Nephron (organoid): ENCODE measurements at regions not wholly inside any gene's neighbourhood (a gene's known extent, or its start where the extent isn't known, plus 50 kb on each side); places are given as distances from the start of the nearest gene placed in this dataset.

Experiments used
- H3K27ac Mint-ChIP-seq, 3 experiments: 2 replicates each; pipeline ENCODE4 v1.8.0; 2020; ENCODE audit warnings: mixed read lengths in 3 of 3, mild to moderate bottlenecking in 2 of 3, moderate library complexity in 1 of 3
- H3K27me3 Mint-ChIP-seq: 2 replicates; pipeline ENCODE4 v1.8.0; 2021; ENCODE audit warnings: low read depth, mild to moderate bottlenecking, moderate library complexity, mixed read lengths
- H3K36me3 Mint-ChIP-seq: 2 replicates; pipeline ENCODE4 v1.8.0; 2020; ENCODE audit warnings: low read depth, mixed read lengths
- H3K4me1 Mint-ChIP-seq: 2 replicates; pipeline ENCODE4 v1.8.0; 2020; ENCODE audit warnings: mixed read lengths
- H3K4me3 Mint-ChIP-seq, 3 experiments: 2 replicates each; pipeline ENCODE4 v1.8.0; 2020; ENCODE audit warnings: mild to moderate bottlenecking in 3 of 3, mixed read lengths in 3 of 3, moderate library complexity in 2 of 3
- H3K9me3 Mint-ChIP-seq: 2 replicates; pipeline ENCODE4 v1.8.0; 2020; ENCODE audit warnings: mixed read lengths
- TF ChIP-seq, protein P1 (sequence below), 3 experiments: fragments of 200-600 bp; sonication (generic); IDR thresholded peaks; one replicate each; pipeline ENCODE4 v1.5.0; 2021; ENCODE audit warnings: antibody characterized with exemption in 3 of 3; ENCODE audit not compliant: unreplicated experiment in 3 of 3

DNA sequence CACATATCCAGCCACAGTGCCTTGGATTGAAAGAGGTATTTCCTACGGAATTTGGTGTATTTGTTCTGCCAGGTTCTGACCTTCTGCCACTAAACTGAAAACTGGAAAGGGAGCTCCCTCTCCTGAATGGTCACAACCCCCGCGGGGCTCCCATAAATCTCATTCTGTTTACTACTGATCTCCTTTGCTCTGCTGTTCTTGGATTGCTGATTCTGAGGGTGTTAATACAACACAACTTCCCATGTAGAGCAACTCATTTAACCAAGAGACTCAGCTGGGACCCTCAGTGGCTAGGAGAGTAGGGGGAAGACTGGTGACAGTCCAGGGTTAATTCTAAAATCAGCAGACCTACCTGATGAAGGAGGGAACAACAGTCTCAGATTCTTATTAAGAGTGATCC lies 662.9 kb downstream of the INHBA start:
- TF ChIP-seq, protein P1, sequence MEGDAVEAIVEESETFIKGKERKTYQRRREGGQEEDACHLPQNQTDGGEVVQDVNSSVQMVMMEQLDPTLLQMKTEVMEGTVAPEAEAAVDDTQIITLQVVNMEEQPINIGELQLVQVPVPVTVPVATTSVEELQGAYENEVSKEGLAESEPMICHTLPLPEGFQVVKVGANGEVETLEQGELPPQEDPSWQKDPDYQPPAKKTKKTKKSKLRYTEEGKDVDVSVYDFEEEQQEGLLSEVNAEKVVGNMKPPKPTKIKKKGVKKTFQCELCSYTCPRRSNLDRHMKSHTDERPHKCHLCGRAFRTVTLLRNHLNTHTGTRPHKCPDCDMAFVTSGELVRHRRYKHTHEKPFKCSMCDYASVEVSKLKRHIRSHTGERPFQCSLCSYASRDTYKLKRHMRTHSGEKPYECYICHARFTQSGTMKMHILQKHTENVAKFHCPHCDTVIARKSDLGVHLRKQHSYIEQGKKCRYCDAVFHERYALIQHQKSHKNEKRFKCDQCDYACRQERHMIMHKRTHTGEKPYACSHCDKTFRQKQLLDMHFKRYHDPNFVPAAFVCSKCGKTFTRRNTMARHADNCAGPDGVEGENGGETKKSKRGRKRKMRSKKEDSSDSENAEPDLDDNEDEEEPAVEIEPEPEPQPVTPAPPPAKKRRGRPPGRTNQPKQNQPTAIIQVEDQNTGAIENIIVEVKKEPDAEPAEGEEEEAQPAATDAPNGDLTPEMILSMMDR (IDR thresholded peaks at IDR 0.05; ENCODE audit: unreplicated experiment in 3 of 3) = no peak
- peaks cover 9% of the 10 kb centered on the region for H3K27me3 Mint-ChIP-seq
- peaks cover 24% of the 10 kb centered on the region for H3K4me1 Mint-ChIP-seq
- H3K36me3 Mint-ChIP-seq = no peaks in the 10 kb centered on the region
- peaks cover 14% of the 10 kb centered on the region for H3K9me3 Mint-ChIP-seq
- peak overlapping the region in 1 of 3 experiments; percentile 2 for H3K27ac Mint-ChIP-seq
- no peak overlapping the region for H3K4me3 Mint-ChIP-seq

DNA sequence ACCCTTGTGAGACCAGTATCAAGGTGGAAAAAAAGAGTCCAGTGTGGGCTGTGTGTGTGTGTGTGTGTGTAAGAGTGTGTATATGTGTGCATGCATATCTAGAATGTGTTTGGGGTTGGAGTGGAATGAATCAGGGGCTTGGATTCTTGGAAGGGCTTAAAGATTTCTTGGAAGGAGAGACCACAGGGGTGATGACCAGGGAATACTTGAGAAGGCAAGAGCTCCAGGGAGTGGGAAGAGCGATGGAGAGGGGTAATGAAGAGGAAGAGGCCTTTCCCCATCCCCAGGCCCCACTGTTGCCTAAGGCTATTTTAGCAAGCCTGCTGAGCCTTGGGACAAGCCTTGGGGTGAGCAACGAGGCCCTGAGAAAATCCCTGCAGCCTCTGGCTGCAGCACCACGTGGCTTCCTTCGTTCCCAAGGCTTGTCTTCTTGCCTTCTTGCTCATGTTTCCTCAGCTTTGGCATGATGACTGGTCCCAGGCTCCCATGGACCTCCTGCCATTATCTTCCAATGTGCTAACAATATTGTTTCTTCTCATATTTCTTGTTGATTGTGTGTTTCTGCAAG lies 663.4 kb downstream of the INHBA start:
- TF ChIP-seq, protein P1 (IDR thresholded peaks at IDR 0.05; ENCODE audit: unreplicated experiment in 3 of 3) = no peak
- no peaks in the 10 kb centered on the region for H3K36me3 Mint-ChIP-seq
- H3K27me3 Mint-ChIP-seq = peaks cover 9% of the 10 kb centered on the region
- peak overlapping the region in 1 of 3 experiments; percentile 2 for H3K27ac Mint-ChIP-seq
- H3K4me1 Mint-ChIP-seq = peaks cover 24% of the 10 kb centered on the region
- peaks cover 14% of the 10 kb centered on the region for H3K9me3 Mint-ChIP-seq
- no peak overlapping the region for H3K4me3 Mint-ChIP-seq

DNA sequence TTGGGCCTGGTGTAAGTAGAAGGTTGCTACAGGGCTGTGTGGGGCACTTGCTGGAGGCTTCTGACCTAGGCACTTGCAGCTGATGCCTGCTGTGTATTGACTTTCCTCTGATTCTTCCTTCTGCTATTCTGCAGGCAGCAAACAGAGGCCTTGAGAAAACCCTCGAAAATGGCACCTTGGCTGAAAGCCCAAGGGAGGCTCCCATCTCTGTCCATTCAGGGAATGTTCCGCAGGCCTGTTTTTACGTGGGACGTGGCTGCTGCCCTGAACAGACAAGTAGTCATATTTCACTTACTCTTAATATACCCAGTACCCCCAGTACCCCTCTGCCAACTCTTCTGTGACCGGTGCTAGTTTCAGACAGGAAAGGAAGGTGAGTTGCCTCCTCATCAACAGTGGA lies 664.7 kb downstream of the INHBA start:
- H3K27ac Mint-ChIP-seq = peak overlapping the region in 1 of 3 experiments; percentile 44
- TF ChIP-seq, protein P1 (IDR thresholded peaks at IDR 0.05; ENCODE audit: unreplicated experiment in 3 of 3) = no peak
- H3K9me3 Mint-ChIP-seq = peaks cover 8% of the 10 kb centered on the region
- H3K4me3 Mint-ChIP-seq = no peak overlapping the region
- H3K27me3 Mint-ChIP-seq = peaks cover 10% of the 10 kb centered on the region
- H3K4me1 Mint-ChIP-seq = peaks cover 24% of the 10 kb centered on the region
- no peaks in the 10 kb centered on the region for H3K36me3 Mint-ChIP-seq

DNA sequence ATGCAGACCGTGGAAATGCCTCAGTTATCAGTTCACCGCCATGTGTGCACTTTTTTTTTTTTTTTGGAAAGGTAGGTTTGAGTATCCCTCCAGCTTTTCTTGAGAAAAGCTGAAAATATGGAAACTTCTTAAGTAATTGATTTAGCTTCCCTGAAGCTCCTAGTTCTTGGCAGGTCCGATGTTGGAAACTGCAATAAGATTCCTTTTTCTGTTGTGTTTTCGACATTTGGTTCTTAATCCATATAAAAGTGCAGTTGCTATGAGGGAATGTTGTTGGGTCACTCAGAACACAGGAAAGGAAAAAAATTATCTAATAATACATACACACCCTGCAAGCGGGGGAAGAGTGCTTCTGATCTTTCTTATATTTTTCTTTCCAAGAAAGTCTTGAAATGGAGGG lies 665.2 kb downstream of the INHBA start:
- Mint-ChIP-seq H3K36me3 (no peaks in the 10 kb centered on the region), H3K9me3 (peaks cover 6% of the 10 kb centered on the region), H3K27ac (peak overlapping the region in 1 of 3 experiments; percentile 44), H3K4me1 (peaks cover 24% of the 10 kb centered on the region), H3K4me3 (no peak overlapping the region), H3K27me3 (peaks cover 12% of the 10 kb centered on the region)
- TF ChIP-seq, protein P1 (IDR thresholded peaks at IDR 0.05; ENCODE audit: unreplicated experiment in 3 of 3) = no peak

DNA sequence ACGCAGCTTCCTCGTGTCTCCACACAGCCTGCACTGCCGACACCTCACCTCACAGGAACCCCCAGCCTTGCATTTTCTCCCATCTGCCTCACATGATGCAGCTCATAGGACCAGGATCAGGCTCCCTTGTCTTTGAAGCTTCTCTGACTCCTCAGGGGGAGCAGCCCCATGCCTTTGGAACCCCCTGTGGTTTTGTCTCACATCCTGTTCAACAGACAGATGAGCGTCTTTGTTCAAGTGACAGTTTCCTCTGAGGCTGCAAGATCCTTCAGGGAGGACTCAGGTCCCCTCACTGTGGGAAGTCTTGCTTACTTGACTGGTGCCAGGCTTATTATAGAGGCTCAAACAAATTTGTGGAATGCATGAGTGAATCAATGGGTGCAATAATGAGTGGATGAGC lies 667.1 kb downstream of the INHBA start:
- no peaks in the 10 kb centered on the region for H3K36me3 Mint-ChIP-seq
- TF ChIP-seq, protein P1 (IDR thresholded peaks at IDR 0.05; ENCODE audit: unreplicated experiment in 3 of 3) = no peak
- H3K9me3 Mint-ChIP-seq = no peaks in the 10 kb centered on the region
- peaks cover 12% of the 10 kb centered on the region for H3K27me3 Mint-ChIP-seq
- peaks cover 24% of the 10 kb centered on the region for H3K4me1 Mint-ChIP-seq
- H3K27ac Mint-ChIP-seq = no peak overlapping the region
- no peak overlapping the region for H3K4me3 Mint-ChIP-seq

DNA sequence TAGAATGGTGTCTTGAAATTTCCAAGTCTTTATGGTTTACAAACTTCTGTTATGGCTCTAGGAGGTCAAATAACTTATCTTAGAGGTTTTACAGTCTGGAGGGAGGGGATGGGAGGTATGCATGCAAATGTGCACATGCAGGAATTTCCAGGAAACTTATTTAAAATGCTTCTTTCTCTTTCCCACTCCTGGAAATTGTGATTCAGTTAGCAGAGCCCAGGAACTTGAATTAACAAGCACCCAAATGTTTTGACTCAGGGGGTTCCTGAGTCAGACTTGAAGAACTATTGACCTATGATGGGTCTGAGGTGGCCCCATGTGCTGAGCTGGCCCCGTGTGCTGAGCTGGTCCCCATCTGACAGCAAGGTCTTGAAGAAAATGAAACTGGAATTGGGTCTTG lies 669.4 kb downstream of the INHBA start:
- Mint-ChIP-seq H3K36me3 (no peaks in the 10 kb centered on the region), H3K27ac (no peak overlapping the region), H3K4me1 (peaks cover 10% of the 10 kb centered on the region), H3K9me3 (no peaks in the 10 kb centered on the region), H3K27me3 (peaks cover 8% of the 10 kb centered on the region), H3K4me3 (no peak overlapping the region)
- TF ChIP-seq, protein P1 (IDR thresholded peaks at IDR 0.05; ENCODE audit: unreplicated experiment in 3 of 3) = no peak
